ENCODE measurements at regions not wholly inside any gene's neighbourhood (a gene's known extent, or its start where the extent isn't known, plus 50 kb on each side); places are given as distances from the start of the nearest gene placed in this dataset.

DNA sequence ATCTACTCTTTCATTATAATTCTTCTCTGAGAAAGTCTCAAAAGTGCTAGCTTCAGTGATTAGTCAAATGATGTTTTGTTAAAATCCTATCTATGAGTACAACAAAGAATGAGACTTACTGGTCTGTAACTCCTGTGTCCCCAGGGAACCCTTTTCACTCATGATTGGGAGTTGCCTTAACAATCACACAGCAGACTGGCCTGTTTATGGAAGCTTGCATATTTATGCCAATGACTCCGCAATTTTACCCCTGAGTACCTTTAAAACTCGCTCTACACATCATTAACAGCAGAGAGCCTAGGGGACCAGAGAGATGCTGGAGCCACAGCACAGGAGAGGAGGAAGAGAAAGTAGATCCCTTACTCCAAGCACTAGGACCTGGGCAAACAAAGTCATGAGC lies 628.1 kb downstream of the IGSF11 start:
- no peak overlapping the region for H2AFZ ChIP-seq

GRCh38 chr3:118408431-118408830 lies 626.2 kb downstream of the IGSF11 start:
- H3K4me1 ChIP-seq = no peaks in the 10 kb centered on the region
- H3K4me3 ChIP-seq (ENCODE audit: low read depth, low read length) = no peak overlapping the region
- no peaks in the 10 kb centered on the region for H3K36me3 ChIP-seq (ENCODE audit: control insufficient read depth, insufficient read depth, low read length)
- no peaks in the 10 kb centered on the region for H3K9me3 ChIP-seq (ENCODE audit: control insufficient read depth, low read length)
- no peaks in the 10 kb centered on the region for H3K79me2 ChIP-seq
- H2AFZ ChIP-seq = no peak overlapping the region
- no peak overlapping the region for H3K27ac ChIP-seq
- no peaks in the 10 kb centered on the region for H3K27me3 ChIP-seq (ENCODE audit: control insufficient read depth, insufficient read depth, low read length)
- TF ChIP-seq CTCF (IDR thresholded peaks at IDR 0.05) = no peak
- no peak overlapping the region for H3K4me2 ChIP-seq (ENCODE audit: low read length)
- no peak overlapping the region for H3K9ac ChIP-seq

More for the DNA sequence above, 628.1 kb downstream of the IGSF11 start:
- Histone ChIP-seq H3K36me3 (ENCODE audit: control insufficient read depth, insufficient read depth, low read length) (no peaks in the 10 kb centered on the region), H3K27ac (no peak overlapping the region), H3K9me3 (ENCODE audit: control insufficient read depth, low read length) (no peaks in the 10 kb centered on the region), H3K9ac (no peak overlapping the region), H3K4me2 (ENCODE audit: low read length) (no peak overlapping the region), H3K79me2 (no peaks in the 10 kb centered on the region), H3K4me3 (ENCODE audit: low read depth, low read length) (no peak overlapping the region), H3K4me1 (no peaks in the 10 kb centered on the region), H3K27me3 (ENCODE audit: control insufficient read depth, insufficient read depth, low read length) (no peaks in the 10 kb centered on the region)
- TF ChIP-seq CTCF (IDR thresholded peaks at IDR 0.05) = no peak

DNA sequence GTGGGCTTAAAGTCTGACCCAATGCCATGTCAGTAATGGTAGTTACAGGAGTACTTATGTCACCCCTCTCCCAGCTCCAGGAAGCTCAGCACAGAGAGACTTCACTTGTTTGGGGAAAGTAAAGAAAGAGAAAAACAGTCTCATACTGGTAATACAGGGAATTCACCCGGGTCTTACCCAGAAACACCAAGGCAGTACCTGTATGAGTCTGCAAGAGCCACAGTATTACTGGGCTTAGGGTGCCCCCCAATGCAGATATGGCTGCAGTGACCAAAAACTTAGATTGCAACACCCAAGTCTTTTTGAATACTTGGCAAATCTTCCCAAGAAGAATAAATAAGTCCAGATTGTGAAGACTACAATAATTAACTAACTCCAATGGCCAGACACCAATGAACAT lies 622.1 kb downstream of the IGSF11 start:
- no peak overlapping the region for H3K4me3 ChIP-seq (ENCODE audit: low read depth, low read length)
- no peak for TF ChIP-seq CTCF (IDR thresholded peaks at IDR 0.05)
- no peak overlapping the region for H3K27ac ChIP-seq
- H3K27me3 ChIP-seq (ENCODE audit: control insufficient read depth, insufficient read depth, low read length) = no peaks in the 10 kb centered on the region
- no peak overlapping the region for H2AFZ ChIP-seq
- H3K9ac ChIP-seq = no peak overlapping the region
- H3K4me1 ChIP-seq = no peaks in the 10 kb centered on the region
- H3K4me2 ChIP-seq (ENCODE audit: low read length) = no peak overlapping the region
- H3K79me2 ChIP-seq = no peaks in the 10 kb centered on the region
- no peaks in the 10 kb centered on the region for H3K36me3 ChIP-seq (ENCODE audit: control insufficient read depth, insufficient read depth, low read length)
- H3K9me3 ChIP-seq (ENCODE audit: control insufficient read depth, low read length) = no peaks in the 10 kb centered on the region

GRCh38 chr3:118425272-118425837 lies 609.3 kb downstream of the IGSF11 start:
- TF ChIP-seq CTCF (IDR thresholded peaks at IDR 0.05) = no peak

GRCh38 chr3:118433825-118434224 lies 600.8 kb downstream of the IGSF11 start:
- no peak for TF ChIP-seq CTCF (IDR thresholded peaks at IDR 0.05)
- no peak overlapping the region for H3K9ac ChIP-seq
- no peak overlapping the region for H3K4me3 ChIP-seq (ENCODE audit: low read depth, low read length)

More at GRCh38 chr3:118425272-118425837, 609.3 kb downstream of the IGSF11 start:
- H3K4me3 ChIP-seq (ENCODE audit: low read depth, low read length) = no peak overlapping the region
- no peak overlapping the region for H3K4me2 ChIP-seq (ENCODE audit: low read length)
- no peak overlapping the region for H3K9ac ChIP-seq
- no peaks in the 10 kb centered on the region for H3K27me3 ChIP-seq (ENCODE audit: control insufficient read depth, insufficient read depth, low read length)
- H3K9me3 ChIP-seq (ENCODE audit: control insufficient read depth, low read length) = no peaks in the 10 kb centered on the region
- no peaks in the 10 kb centered on the region for H3K79me2 ChIP-seq
- no peak overlapping the region for H3K27ac ChIP-seq
- H2AFZ ChIP-seq = no peak overlapping the region
- H3K4me1 ChIP-seq = no peaks in the 10 kb centered on the region
- no peaks in the 10 kb centered on the region for H3K36me3 ChIP-seq (ENCODE audit: control insufficient read depth, insufficient read depth, low read length)

More at GRCh38 chr3:118433825-118434224, 600.8 kb downstream of the IGSF11 start:
- no peak overlapping the region for H3K27ac ChIP-seq
- H3K27me3 ChIP-seq (ENCODE audit: control insufficient read depth, insufficient read depth, low read length) = no peaks in the 10 kb centered on the region
- H3K36me3 ChIP-seq (ENCODE audit: control insufficient read depth, insufficient read depth, low read length) = no peaks in the 10 kb centered on the region
- no peak overlapping the region for H2AFZ ChIP-seq
- no peaks in the 10 kb centered on the region for H3K4me1 ChIP-seq
- H3K79me2 ChIP-seq = no peaks in the 10 kb centered on the region
- H3K9me3 ChIP-seq (ENCODE audit: control insufficient read depth, low read length) = no peaks in the 10 kb centered on the region
- H3K4me2 ChIP-seq (ENCODE audit: low read length) = no peak overlapping the region

Measured in parathyroid adenoma (tissue), 2 donors.